HEK293 (cell line): ENCODE measurements at regions not wholly inside any gene's neighbourhood (a gene's known extent, or its start where the extent isn't known, plus 50 kb on each side); places are given as distances from the start of the nearest gene placed in this dataset.

ENCODE experiments used
- PRDM1 ChIP-seq: fragments of 450-650 bp; formaldehyde crosslinking; IDR thresholded peaks from 2 replicates; pipeline ENCODE4; 2016; ENCODE audit warnings: missing biosample characterization, missing genetic modification characterization
- PRDM4 ChIP-seq: fragments of 450-650 bp; formaldehyde crosslinking; IDR thresholded peaks from 2 replicates; pipeline ENCODE4 v1.5.1; 2017; ENCODE audit warnings: missing biosample characterization, missing genetic modification characterization
- ZNF155 ChIP-seq: fragments of 450-650 bp; formaldehyde crosslinking; IDR thresholded peaks from 2 replicates; pipeline ENCODE4 v1.5.1; 2016; ENCODE audit warnings: missing biosample characterization, missing genetic modification characterization
- ZNF169 ChIP-seq: fragments of 450-650 bp; formaldehyde crosslinking; IDR thresholded peaks from 2 replicates; pipeline ENCODE4 v1.5.1; 2016; ENCODE audit warnings: missing biosample characterization, missing genetic modification characterization
- ZNF292 ChIP-seq: fragments of 450-650 bp; formaldehyde crosslinking; IDR thresholded peaks from 2 replicates; pipeline ENCODE4 v1.5.1; 2016; ENCODE audit warnings: low read depth, missing biosample characterization, missing genetic modification characterization, borderline replicate concordance
- ZNF423 ChIP-seq: fragments of 450-650 bp; formaldehyde crosslinking; IDR thresholded peaks from 2 replicates; pipeline ENCODE4 v1.5.1; 2016; ENCODE audit warnings: missing biosample characterization, missing genetic modification characterization
- ZNF571 ChIP-seq: fragments of 450-650 bp; formaldehyde crosslinking; IDR thresholded peaks from 2 replicates; pipeline ENCODE4 v1.5.0; 2017; ENCODE audit warnings: missing biosample characterization, missing genetic modification characterization
- ZNF629 ChIP-seq: fragments of 450-650 bp; formaldehyde crosslinking; IDR thresholded peaks from 2 replicates; pipeline ENCODE4 v1.5.1; 2017; ENCODE audit warnings: missing biosample characterization, missing genetic modification characterization
- ZNF654 ChIP-seq: fragments of 450-650 bp; formaldehyde crosslinking; IDR thresholded peaks from 2 replicates; pipeline ENCODE4 v1.5.1; 2016; ENCODE audit warnings: low read depth, missing biosample characterization, missing genetic modification characterization
- TF ChIP-seq, protein P1 (sequence below): fragments of 450-650 bp; formaldehyde crosslinking; IDR thresholded peaks from 2 replicates; pipeline ENCODE4 v1.5.1; 2016; ENCODE audit warnings: missing biosample characterization, missing genetic modification characterization
- TF ChIP-seq, protein P2 (sequence below): fragments of 450-650 bp; formaldehyde crosslinking; IDR thresholded peaks from 2 replicates; pipeline ENCODE4 v1.5.1; 2016; ENCODE audit warnings: missing biosample characterization, missing genetic modification characterization
- TF ChIP-seq, protein P3 (sequence below): fragments of 450-650 bp; formaldehyde crosslinking; IDR thresholded peaks from 2 replicates; pipeline ENCODE4 v1.5.1; 2016; ENCODE audit warnings: missing biosample characterization, missing genetic modification characterization

GRCh38 chr1:164949771-164950471, 390.9 kb downstream of the PBX1 start:
- TF ChIP-seq, protein P1, sequence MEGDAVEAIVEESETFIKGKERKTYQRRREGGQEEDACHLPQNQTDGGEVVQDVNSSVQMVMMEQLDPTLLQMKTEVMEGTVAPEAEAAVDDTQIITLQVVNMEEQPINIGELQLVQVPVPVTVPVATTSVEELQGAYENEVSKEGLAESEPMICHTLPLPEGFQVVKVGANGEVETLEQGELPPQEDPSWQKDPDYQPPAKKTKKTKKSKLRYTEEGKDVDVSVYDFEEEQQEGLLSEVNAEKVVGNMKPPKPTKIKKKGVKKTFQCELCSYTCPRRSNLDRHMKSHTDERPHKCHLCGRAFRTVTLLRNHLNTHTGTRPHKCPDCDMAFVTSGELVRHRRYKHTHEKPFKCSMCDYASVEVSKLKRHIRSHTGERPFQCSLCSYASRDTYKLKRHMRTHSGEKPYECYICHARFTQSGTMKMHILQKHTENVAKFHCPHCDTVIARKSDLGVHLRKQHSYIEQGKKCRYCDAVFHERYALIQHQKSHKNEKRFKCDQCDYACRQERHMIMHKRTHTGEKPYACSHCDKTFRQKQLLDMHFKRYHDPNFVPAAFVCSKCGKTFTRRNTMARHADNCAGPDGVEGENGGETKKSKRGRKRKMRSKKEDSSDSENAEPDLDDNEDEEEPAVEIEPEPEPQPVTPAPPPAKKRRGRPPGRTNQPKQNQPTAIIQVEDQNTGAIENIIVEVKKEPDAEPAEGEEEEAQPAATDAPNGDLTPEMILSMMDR (tag by site-specific recombination) = no peak
- TF ChIP-seq, protein P2, sequence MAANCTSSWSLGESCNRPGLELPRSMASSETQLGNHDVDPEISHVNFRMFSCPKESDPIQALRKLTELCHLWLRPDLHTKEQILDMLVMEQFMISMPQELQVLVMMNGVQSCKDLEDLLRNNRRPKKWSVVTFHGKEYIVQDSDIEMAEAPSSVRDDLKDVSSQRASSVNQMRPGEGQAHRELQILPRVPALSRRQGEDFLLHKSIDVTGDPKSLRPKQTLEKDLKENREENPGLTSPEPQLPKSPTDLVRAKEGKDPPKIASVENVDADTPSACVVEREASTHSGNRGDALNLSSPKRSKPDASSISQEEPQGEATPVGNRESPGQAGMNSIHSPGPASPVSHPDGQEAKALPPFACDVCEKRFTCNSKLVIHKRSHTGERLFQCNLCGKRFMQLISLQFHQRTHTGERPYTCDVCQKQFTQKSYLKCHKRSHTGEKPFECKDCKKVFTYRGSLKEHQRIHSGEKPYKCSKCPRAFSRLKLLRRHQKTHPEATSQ (tag by site-specific recombination) = no peak
- TF ChIP-seq ZNF169 (tag by site-specific recombination) (no peak), PRDM1 (tag by site-specific recombination) (no peak), ZNF654 (no peak), ZNF292 (tag by site-specific recombination) (no peak), PRDM4 (tag by site-specific recombination) (no peak), ZNF629 (tag by site-specific recombination) (no peak), ZNF423 (tag by site-specific recombination) (no peak), ZNF155 (tag by site-specific recombination) (no peak), ZNF571 (tag by site-specific recombination) (no peak)
- TF ChIP-seq, protein P3, sequence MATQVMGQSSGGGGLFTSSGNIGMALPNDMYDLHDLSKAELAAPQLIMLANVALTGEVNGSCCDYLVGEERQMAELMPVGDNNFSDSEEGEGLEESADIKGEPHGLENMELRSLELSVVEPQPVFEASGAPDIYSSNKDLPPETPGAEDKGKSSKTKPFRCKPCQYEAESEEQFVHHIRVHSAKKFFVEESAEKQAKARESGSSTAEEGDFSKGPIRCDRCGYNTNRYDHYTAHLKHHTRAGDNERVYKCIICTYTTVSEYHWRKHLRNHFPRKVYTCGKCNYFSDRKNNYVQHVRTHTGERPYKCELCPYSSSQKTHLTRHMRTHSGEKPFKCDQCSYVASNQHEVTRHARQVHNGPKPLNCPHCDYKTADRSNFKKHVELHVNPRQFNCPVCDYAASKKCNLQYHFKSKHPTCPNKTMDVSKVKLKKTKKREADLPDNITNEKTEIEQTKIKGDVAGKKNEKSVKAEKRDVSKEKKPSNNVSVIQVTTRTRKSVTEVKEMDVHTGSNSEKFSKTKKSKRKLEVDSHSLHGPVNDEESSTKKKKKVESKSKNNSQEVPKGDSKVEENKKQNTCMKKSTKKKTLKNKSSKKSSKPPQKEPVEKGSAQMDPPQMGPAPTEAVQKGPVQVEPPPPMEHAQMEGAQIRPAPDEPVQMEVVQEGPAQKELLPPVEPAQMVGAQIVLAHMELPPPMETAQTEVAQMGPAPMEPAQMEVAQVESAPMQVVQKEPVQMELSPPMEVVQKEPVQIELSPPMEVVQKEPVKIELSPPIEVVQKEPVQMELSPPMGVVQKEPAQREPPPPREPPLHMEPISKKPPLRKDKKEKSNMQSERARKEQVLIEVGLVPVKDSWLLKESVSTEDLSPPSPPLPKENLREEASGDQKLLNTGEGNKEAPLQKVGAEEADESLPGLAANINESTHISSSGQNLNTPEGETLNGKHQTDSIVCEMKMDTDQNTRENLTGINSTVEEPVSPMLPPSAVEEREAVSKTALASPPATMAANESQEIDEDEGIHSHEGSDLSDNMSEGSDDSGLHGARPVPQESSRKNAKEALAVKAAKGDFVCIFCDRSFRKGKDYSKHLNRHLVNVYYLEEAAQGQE (tag by site-specific recombination) = no peak
